ENCODE measurements at regions not wholly inside any gene's neighbourhood (a gene's known extent, or its start where the extent isn't known, plus 50 kb on each side); places are given as distances from the start of the nearest gene placed in this dataset.

DNA sequence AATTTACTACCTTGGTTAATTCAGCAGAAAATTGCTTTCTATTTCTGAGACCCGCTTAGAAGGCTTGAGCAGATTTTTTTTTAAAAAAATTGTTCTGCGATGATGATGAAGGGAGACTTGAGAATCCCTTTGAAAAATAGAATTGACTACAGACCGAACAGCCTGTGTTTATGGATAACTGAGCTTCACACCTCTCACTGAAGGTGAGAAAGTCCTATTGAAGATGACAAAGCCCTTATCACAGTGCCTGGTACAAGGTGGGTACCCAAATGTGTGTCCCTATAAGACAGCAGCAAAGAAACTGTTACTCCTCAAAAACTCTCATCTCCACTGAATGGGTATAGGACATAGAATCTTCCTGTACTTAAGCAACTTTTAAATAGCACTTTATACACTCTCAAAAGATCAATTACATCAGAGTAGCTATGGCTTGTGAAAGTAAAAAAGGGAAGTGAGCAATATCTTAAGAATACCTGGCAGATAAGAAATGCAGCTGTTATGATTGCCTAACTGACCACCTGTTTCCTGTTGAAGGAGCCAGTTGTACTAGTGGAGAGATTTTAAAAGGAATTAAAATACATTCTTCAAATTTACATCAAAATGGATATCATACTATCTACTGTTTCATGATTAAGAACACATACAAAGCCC, 419.7 kb downstream of the CHSY3 start:
- TF ChIP-seq CTCF (conservative IDR thresholded peaks at IDR 0.05; ENCODE audit: low read depth in 2 of 2) (no peak), NANOG (IDR thresholded peaks at IDR 0.05; ENCODE audit: borderline replicate concordance) (no peak), EZH2 (IDR thresholded peaks at IDR 0.05; ENCODE audit: low read depth, unreplicated experiment) (no peak)

All from GM23338 (cell line).